ENCODE measurements at regions not wholly inside any gene's neighbourhood (a gene's known extent, or its start where the extent isn't known, plus 50 kb on each side); places are given as distances from the start of the nearest gene placed in this dataset.

DNA sequence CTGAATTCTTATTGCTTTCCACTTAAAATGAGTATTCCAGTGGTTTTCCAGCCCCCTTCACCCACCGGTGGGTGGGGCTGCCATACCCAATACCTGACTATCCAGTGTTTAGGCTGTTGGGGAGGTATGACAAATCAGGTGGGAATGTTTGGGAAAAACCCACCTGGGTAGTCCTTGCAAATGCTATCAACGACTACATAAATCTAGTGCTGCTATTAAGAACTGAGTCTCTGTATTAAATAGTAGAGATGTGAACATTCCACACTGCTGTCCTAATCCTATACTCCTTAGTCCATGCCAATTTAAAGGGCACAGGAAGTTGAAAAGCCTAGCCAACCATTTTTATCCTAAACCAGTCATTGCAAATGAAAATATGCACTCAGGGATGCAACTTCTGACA lies 126.6 kb downstream of the AXIN2 start:
- TF ChIP-seq CTCF (IDR thresholded peaks at IDR 0.05) (no peak), POLR2A (IDR thresholded peaks at IDR 0.05) (no peak)
